ENCODE measurements at regions not wholly inside any gene's neighbourhood (a gene's known extent, or its start where the extent isn't known, plus 50 kb on each side); places are given as distances from the start of the nearest gene placed in this dataset.

DNA sequence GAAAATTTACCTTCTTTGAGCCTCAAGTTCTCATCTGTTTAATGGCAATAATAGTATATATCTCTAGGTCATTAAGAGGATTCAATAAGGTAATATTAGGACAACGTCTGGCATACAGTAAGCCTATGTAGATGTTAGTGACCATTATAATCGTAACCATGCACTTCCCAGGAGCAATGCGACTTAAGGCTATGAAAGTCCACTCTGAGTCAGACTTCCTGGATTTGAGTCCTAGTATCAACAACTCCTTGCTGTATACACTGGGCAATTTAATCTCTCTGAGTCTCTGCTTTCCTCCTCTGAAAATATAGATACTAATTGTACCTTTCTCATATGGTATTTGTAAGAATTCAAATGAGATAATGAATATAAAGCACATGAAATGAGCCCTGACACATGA is 168.1 kb upstream of the HDDC2 start:
- no peak overlapping the region for H3K4me3 Mint-ChIP-seq
- peaks cover 11% of the 10 kb centered on the region for H3K36me3 Mint-ChIP-seq (ENCODE audit: low read depth)
- peaks cover 2% of the 10 kb centered on the region for H3K27me3 Mint-ChIP-seq (ENCODE audit: low read depth, poor library complexity)
- TF ChIP-seq, protein P1, sequence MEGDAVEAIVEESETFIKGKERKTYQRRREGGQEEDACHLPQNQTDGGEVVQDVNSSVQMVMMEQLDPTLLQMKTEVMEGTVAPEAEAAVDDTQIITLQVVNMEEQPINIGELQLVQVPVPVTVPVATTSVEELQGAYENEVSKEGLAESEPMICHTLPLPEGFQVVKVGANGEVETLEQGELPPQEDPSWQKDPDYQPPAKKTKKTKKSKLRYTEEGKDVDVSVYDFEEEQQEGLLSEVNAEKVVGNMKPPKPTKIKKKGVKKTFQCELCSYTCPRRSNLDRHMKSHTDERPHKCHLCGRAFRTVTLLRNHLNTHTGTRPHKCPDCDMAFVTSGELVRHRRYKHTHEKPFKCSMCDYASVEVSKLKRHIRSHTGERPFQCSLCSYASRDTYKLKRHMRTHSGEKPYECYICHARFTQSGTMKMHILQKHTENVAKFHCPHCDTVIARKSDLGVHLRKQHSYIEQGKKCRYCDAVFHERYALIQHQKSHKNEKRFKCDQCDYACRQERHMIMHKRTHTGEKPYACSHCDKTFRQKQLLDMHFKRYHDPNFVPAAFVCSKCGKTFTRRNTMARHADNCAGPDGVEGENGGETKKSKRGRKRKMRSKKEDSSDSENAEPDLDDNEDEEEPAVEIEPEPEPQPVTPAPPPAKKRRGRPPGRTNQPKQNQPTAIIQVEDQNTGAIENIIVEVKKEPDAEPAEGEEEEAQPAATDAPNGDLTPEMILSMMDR (IDR thresholded peaks at IDR 0.05) = no peak
- DNase-seq = no peak
- peaks cover 16% of the 10 kb centered on the region for H3K4me1 Mint-ChIP-seq
- H3K27ac Mint-ChIP-seq = no peak overlapping the region
- peaks cover 27% of the 10 kb centered on the region for H3K9me3 Mint-ChIP-seq

DNA sequence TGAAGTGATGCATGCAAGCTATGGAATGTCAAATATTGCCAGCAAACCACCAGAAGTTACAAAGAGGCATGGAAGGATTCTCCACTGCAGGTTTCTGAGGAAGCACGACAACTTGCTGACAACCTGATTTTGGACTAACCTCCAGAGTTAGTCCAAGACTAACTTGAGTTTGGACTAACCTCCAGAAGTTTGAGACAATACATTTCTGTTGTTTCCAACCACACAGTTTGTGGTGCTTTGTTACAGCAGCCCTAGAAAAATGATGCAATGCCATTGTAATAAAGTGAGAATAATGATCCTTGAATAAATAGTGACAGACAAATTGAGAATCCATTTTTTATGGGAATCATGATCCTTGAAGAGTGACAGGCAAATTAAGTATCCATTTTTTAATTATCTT is 169.9 kb upstream of the HDDC2 start:
- no peak for DNase-seq
- H3K36me3 Mint-ChIP-seq (ENCODE audit: low read depth) = peaks cover 3% of the 10 kb centered on the region
- TF ChIP-seq, protein P1 (IDR thresholded peaks at IDR 0.05) = no peak
- peaks cover 2% of the 10 kb centered on the region for H3K27me3 Mint-ChIP-seq (ENCODE audit: low read depth, poor library complexity)
- H3K4me3 Mint-ChIP-seq = no peak overlapping the region
- peaks cover 16% of the 10 kb centered on the region for H3K4me1 Mint-ChIP-seq
- peaks cover 10% of the 10 kb centered on the region for H3K9me3 Mint-ChIP-seq
- H3K27ac Mint-ChIP-seq = no peak overlapping the region

DNA sequence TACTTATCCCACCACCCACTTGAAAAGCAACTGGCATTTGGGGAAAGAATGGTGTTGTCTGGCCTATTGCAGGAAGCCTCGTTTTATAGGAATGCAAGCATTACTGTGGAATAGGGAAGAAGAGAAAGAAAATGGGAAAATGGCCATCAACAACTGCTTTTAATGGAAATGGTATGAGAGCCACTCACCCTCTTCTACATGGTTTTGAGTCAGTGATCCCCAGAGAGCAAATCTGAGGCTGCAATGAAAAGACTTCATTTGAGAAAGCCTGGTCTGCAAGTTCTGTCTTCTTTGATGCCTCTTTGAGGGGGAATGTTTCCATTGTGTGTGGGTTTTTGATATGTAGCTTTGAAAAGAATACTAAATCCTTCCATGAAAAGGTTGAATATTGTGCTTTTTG is 172.3 kb upstream of the HDDC2 start:
- DNase-seq = no peak
- TF ChIP-seq, protein P1 (IDR thresholded peaks at IDR 0.05) = no peak
- H3K27ac Mint-ChIP-seq = no peak overlapping the region

DNA sequence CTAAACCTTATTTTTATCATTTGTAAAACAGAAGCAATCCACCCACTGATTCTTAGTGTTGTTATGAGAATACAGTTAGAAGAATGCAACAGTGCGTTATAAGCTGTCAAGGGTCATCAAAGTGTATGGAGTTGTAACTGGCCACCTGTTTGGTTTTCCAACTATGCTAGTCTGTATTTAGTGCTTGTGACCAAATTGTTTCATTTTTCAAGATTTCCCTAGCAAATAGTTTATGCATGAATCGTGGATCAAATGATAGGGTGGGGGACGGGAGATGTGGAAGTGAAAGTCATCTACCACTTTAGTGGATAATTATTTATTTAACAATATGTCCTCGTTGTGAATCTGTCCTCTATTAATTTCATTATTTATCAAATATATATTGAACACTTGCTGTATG is 175.4 kb upstream of the HDDC2 start:
- TF ChIP-seq, protein P1 (IDR thresholded peaks at IDR 0.05) = no peak
- no peaks in the 10 kb centered on the region for H3K27me3 Mint-ChIP-seq (ENCODE audit: low read depth, poor library complexity)
- H3K27ac Mint-ChIP-seq = no peak overlapping the region
- H3K36me3 Mint-ChIP-seq (ENCODE audit: low read depth) = no peaks in the 10 kb centered on the region
- DNase-seq = no peak
- no peaks in the 10 kb centered on the region for H3K9me3 Mint-ChIP-seq
- no peak overlapping the region for H3K4me3 Mint-ChIP-seq
- peaks cover 16% of the 10 kb centered on the region for H3K4me1 Mint-ChIP-seq

More for the DNA sequence above, 172.3 kb upstream of the HDDC2 start:
- no peaks in the 10 kb centered on the region for H3K27me3 Mint-ChIP-seq (ENCODE audit: low read depth, poor library complexity)
- no peak overlapping the region for H3K4me3 Mint-ChIP-seq
- H3K4me1 Mint-ChIP-seq = peaks cover 8% of the 10 kb centered on the region
- no peaks in the 10 kb centered on the region for H3K9me3 Mint-ChIP-seq
- H3K36me3 Mint-ChIP-seq (ENCODE audit: low read depth) = no peaks in the 10 kb centered on the region

DNA sequence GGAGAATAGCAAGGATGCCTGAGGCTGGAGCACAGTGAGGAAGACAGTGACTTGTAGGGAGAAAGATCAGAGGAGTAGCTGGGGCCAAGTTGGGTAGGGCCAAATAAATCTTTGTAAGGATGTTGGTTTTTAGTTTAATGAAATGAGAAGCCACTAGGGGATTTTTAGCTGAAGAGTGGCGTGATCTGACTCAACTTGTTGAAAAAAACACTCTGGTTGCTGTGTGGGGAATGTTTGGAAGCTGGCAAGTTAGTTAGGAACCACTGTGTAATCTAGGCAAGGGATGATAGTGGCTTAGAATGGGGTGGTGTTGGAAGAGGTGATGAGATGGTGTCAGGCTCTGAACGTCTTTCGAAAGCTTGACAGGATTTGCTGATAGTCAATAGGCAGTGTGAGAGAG is 176.1 kb upstream of the HDDC2 start:
- no peaks in the 10 kb centered on the region for H3K27me3 Mint-ChIP-seq (ENCODE audit: low read depth, poor library complexity)
- TF ChIP-seq, protein P1 (IDR thresholded peaks at IDR 0.05) = no peak
- H3K4me1 Mint-ChIP-seq = peaks cover 16% of the 10 kb centered on the region
- no peak for DNase-seq
- H3K9me3 Mint-ChIP-seq = no peaks in the 10 kb centered on the region
- H3K36me3 Mint-ChIP-seq (ENCODE audit: low read depth) = no peaks in the 10 kb centered on the region
- H3K4me3 Mint-ChIP-seq = no peak overlapping the region
- H3K27ac Mint-ChIP-seq = no peak overlapping the region

DNA sequence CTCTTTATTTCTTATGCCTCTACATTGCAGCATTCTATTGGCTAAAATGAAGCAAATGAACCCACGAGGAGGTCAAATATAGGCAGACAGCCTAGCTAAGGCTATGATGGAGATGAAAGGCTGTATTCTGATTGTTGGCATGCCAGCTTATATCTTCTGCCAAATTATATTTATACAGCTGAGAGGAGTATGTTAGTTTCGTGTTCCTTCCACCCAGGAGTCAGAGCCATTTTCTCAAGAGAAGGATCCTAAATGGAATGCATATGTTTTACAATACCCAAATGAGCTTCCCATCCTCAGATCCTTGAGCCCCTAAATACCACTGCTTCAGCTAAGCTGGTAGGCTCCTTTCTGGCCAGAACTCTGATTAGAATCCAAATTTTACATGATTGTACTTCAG is 178.4 kb upstream of the HDDC2 start:
- Mint-ChIP-seq H3K36me3 (ENCODE audit: low read depth) (no peaks in the 10 kb centered on the region), H3K4me3 (no peak overlapping the region), H3K27ac (no peak overlapping the region), H3K4me1 (peaks cover 16% of the 10 kb centered on the region), H3K9me3 (no peaks in the 10 kb centered on the region), H3K27me3 (ENCODE audit: low read depth, poor library complexity) (no peaks in the 10 kb centered on the region)
- no peak for DNase-seq
- TF ChIP-seq, protein P1 (IDR thresholded peaks at IDR 0.05) = no peak

Data from nephron progenitor cell (in vitro differentiated cells).